Iris pigment epithelial cell (primary cell): ENCODE measurements at regions not wholly inside any gene's neighbourhood (a gene's known extent, or its start where the extent isn't known, plus 50 kb on each side); places are given as distances from the start of the nearest gene placed in this dataset.
A peak's percentile ranks its signal among the peaks of the same experiment; 100 is the strongest.
"Not testable (repeated sequence)": the region's sequence is repeated elsewhere in the genome, so short reads cannot be mapped to it uniquely, and the experiment has no call there.

ENCODE experiments used
- DNase-seq: peaks from one replicate; pipeline ENCODE4 v3.0.0-alpha.2; 2011; ENCODE audit warnings: low read depth

GRCh38 chr6:134821928-134822864 lies 127.7 kb downstream of the ALDH8A1 start:
- peak; percentile 38 for DNase-seq

DNA sequence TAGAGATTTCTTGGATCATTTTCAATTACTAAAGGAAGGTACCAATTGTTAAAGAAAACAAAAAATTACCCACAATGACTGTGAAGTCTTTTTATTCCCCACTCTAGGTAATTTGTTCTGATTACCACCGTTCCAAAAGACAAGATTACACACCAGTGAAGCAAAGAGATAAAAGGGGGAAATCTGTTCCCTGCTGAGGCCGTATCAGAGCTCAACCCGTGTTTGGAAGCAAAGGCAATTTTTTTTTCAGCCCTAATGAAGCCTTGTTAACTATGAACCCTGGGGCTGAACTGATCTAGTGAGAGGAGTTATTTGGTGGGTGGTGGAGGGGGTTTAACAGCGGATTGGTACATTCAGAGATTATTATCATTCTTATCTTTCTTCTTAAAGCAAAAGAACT lies 128.5 kb downstream of the ALDH8A1 start:
- DNase-seq, result no peak

DNA sequence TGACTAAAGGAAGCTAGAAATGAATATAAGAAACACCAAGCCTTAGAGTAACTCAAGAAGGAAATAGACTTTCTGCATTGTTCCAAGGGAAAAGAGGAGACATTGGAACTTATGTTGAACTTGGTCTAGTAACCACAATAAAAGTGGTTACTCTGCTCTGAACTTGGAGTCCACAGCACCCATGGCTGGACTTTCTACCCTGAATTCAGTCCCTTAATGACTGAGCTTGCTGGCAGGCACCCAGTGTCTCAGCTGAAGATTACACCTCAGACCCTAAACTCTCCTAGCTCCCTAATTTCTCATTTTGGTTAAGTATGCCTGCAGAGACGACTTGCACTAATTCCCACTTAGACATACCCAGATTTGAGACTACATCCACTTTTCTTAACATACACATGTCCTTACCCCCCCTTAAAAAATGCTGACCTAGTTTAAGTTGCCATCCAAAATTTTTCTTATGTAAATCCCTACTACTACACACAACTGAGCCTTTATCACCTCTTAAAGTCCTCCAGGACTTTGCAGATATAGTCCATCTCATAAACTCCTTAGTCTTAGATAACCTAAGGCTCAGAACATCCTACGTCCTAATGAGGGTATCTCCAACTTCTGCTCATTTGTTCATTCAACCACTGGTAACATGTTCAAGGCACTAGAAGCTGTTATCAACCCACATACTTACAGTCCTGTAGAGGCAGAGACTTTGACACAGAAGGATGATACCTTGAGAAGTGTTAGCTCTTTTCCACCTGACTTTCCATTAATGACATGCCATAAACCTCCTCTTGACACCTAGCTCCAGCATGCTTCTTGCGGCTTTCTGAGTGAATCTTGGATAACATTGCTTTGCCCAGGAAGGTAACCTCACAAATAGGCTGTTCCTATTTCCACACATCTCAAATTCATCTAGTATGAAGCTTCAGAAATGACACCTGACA lies 129.8 kb downstream of the ALDH8A1 start:
- DNase-seq, result no peak

DNA sequence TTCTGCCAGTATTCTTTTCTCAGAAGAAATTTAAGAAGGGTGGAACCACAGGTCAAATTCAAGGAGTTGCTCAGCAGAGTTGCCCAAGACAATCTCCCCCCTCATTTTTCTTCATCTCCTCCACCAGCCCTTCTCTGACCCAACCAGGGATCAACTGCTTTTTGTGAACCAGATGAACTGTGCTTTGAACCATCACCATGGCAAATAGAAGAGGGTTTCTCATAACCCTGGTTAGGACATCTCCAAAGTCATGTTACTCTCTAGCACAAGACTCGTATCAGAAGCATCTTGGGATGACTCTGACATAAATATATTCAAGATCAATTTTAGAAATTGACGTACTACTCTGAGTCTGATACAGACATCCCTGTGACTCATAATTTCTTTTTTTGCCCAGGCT lies 130.7 kb downstream of the ALDH8A1 start:
- DNase-seq, result no peak

DNA sequence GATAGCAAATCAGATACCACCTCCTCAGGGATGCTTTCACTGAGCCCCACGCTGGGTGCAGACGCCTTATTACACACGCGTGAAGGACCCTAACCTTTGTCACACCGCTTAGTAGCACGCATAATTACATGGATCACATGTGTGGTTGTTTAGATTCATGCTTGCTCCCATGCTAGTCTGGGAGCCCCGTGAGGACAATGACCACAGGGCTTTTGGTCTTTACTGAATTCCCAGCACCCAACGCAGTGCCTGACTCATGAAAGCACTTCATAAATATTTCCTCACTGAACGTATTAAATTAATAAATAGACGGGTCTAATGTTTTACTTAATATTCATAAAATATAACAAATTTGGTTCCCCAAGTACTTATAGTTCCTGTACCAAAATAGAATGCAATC lies 132.5 kb downstream of the ALDH8A1 start:
- no peak for DNase-seq

DNA sequence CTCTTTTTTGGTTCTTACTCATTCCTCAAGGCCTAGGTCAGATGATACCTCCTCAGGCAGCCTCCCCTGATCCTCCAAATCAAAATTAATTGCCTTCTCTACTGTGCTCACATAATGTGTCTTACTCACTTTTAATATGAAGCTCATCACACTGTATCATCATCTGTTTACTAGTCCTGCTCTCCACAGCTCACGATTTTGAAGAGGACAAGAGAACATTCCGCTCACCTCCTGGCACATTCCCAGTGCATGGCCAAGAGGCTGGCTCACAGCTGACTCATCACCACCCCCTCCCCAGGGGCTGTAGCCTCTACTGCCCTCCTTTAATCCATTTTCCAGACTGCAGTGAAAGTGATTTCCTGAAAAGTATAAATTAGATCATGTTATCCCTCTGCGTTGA lies 133.1 kb downstream of the ALDH8A1 start:
- peak; percentile 81 for DNase-seq

DNA sequence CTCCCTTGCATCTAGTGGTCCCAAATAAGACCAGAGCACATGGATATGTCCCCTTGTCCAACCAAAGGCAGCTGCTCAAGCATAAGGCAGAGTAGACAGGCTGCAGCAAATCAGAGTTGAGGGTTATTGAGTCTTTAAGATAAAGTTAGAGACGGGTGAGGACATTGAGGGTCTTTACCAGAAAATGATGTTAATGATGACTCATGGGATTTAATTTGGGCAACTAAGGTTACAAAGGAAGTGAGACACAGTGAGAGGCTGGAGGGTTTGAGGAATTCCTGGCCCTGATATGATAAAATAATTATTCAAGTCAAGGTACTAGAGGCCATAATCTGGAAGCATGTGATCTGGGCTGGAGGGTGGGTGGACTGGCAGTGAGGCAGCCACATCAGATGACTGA lies 133.6 kb downstream of the ALDH8A1 start:
- no peak for DNase-seq

DNA sequence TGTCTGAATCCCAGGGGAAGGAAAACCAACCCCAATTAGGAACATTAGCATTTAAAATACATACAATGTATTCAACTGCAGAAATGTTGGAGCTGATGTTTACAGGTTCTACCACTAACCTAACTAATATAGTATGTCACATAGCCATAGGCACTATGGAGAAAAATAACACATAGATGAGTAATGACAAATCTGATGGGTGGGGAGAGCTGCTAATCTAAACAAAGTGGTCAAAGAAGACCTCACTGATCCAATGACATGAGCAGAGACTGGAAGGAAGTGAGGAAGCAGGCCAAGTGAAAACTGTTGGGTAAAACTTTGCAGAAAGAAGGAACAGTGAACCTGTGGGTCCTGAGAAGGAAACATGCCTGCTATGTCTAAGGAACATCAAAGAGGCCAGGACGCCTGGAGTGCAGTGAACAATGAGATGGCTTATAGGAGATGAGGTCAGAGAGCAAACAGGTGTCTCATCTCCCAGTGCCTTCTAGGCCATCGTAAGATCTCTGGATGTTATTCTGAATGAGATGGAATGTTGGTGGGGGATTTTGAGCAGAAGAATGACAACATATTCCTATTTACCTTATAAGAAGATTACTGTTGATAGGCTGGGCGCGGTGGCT lies 135.7 kb downstream of the ALDH8A1 start:
- peak; percentile 84 for DNase-seq

DNA sequence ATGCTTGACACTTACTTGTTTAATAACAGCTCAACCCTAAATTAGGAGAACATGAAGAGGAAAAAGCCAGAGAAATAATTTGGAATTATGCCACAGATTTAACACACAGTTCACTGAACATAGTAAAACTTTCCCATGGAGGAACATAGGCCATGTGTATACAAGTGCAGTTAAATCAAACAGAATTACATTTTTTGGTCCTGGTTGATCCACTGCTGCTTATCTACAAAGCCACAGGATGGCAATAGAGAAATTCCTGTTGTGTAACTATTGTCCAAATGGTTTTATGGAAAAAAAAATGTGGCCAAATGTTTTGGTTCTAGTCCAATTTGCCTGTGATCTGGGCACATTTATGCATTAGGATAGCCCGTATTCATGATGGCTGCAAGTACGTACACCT lies 136.8 kb downstream of the ALDH8A1 start:
- DNase-seq, result peak; percentile 75

- no peak for DNase-seq
Observed at GRCh38 chr6:134810402-134810801, 139.5 kb downstream of the ALDH8A1 start.

- peak; percentile 42 for DNase-seq
Observed at GRCh38 chr6:134809130-134809529, 140.8 kb downstream of the ALDH8A1 start.

DNA sequence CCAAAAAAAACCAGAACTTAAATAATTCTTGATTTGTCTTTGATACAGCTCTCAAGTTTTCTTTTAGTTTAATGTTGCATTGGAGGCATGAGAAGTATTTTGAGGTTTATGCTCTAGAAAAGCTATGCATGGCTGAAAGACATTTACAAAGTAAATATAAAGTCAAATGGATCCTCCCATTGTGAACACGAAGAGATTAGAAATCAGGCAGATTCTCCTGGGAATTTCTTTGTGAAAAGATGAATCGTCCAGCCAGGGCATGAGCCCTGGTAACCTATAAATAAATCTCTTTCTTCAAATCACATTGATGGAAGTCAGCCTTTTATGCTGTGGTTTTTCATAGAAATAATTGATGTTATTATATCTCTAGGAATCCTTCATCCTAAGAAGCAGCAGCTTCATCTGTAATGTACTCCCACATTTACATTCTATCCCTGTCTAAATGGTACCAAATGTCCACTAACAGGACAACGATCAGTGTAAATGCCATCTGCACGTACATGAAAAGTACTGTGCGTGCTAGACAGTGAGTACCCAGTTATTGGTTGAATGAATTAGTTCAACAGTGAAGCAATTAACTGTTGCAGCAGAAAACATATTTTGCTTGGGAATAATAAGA lies 143.6 kb downstream of the ALDH8A1 start:
- no peak for DNase-seq

GRCh38 chr6:134805168-134805567 lies 144.7 kb downstream of the ALDH8A1 start:
- DNase-seq, result no peak

- not testable (repeated sequence) for DNase-seq
Observed at GRCh38 chr6:134804311-134804710, 145.6 kb downstream of the ALDH8A1 start.

- peak; percentile 47 for DNase-seq
Observed at GRCh38 chr6:134802426-134803058, 147.4 kb downstream of the ALDH8A1 start.

GRCh38 chr6:134797400-134798113 lies 152.3 kb downstream of the ALDH8A1 start:
- DNase-seq, result no peak

DNA sequence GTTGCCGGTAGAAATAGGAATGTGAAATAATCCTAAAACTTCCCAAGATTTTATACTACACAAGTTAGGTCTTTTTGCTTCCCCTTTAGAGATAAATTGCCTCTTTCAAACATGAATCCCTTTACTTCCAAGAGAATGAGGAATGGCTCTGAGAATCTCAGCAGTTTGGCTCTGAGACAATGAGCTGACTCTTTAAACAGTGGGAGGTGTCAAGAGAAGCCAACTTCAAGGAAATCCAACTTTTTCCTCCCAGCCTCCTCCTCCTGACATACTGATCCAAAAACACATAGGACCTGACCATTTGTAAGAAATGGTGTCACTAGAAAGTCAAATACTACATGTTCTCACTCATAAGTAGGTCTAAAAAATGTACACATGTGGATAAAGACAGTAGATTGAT lies 154.2 kb downstream of the ALDH8A1 start:
- DNase-seq, result no peak

DNA sequence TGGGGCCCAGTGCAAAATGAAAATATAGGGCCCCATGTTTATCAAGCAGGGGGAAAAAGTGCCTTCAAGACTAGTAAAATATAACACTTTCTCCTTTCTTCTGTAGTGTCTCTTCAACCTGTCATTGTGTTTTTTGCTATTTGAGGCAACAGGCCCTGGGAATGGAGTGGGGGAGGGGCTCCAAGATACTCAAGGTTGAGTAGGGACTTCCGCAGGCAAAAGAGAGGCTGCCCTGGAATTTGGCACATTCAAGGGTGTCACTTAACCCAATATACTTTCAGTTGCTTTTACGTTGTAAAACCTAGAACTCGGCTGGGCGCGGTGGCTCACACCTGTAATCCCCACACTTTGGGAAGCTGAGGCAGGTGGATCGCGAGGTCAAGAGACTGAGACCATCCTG lies 154.9 kb downstream of the ALDH8A1 start:
- DNase-seq, result no peak

DNA sequence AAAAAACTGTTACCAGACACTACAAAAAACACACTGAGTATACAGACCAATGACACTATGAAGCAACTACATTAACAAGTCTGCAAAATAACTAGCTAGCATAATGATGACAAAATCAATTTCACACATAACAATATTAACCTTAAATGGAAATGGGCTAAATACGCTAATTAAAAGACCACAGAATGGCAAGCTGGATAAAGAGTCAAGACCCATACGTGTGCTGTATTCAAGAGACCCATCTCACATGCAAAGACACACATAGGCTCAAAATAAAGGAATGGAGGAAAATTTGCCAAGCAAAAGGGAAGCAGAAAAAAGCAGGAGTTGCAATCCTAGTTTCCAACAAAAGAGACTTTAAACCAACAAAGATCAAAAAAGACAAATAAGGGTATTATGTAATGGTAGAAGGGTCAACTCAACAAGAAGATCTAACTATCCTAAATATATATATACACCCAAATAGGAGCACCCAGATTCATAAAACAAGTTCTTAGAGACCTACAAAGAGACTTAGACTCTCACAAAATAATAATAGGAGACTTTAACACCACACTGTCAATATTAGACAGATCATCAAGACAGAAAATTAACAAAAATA lies 158.6 kb downstream of the ALDH8A1 start:
- DNase-seq, result not testable (repeated sequence)

DNA sequence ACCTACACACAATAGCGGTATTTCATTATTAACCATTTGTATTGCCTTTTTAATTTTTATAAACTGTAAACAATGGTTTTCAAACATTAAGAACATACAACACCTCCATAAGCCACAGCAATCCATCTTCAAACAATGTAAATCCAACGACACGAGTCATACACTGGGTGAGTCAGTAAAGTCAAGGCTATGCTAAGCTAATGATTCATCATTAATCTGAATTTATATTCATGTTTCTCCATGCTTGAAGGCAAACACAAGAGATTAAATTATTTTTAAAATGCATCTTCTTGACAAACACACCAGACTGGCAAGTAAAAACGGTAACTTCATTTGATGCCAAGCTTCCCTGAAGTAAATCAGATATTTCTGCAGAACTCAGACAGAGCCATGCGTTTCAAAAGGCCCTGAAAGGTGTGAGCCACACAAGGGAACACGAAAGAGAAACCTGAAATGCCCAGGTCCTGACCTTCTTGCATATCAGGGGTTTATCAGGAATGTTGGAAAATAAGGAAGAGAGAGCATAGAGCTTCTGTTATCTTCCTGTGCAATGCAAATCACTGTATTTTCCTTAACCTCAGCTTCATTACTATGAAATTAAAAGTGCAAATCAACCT lies 162.5 kb downstream of the ALDH8A1 start:
- DNase-seq, result peak; percentile 83
